Cardiac fibroblast (primary cell): ENCODE measurements at regions not wholly inside any gene's neighbourhood (a gene's known extent, or its start where the extent isn't known, plus 50 kb on each side); places are given as distances from the start of the nearest gene placed in this dataset.

Experiments
- DNase-seq, 2 donors: peaks; one replicate each; pipeline versions ENCODE4 v3.0.0 to v3.0.0-alpha.2; 2010; ENCODE audit warnings: low read depth in 2 of 2
- H3K4me3 ChIP-seq, 2 donors: replicated peaks in 1 of 2; 1 replicate in 1 of 2; 2 replicates in 1 of 2; pipeline ENCODE4 v1.5.1; 2011; ENCODE audit warnings: low read depth in 2 of 2, low read length in 2 of 2, mild to moderate bottlenecking in 2 of 2, moderate library complexity in 1 of 2
- TF ChIP-seq, protein P1 (sequence below): IDR thresholded peaks from one replicate; pipeline ENCODE4 v1.5.1; 2011; ENCODE audit warnings: low read depth, mild to moderate bottlenecking, low read length, inconsistent platforms

DNA sequence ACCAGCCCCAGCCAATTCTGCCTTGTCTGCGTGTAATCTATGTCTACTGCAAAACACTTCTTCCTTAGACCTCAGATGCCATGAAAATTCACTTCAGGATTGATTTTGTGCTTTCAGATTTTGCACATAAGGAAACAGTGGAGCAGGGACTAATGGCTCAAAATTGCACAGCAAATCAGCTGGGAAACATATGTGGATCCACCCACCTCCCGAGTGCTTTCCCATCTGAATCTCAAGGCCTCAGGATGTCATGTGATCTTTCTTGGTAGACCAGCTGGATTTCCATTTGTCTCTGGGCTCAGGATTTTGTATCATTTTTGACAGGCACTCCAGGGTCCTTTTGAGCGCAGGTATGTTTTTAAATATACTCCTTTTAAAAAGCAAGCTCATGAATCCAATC lies 158.6 kb downstream of the MIS18A start:
- TF ChIP-seq, protein P1, sequence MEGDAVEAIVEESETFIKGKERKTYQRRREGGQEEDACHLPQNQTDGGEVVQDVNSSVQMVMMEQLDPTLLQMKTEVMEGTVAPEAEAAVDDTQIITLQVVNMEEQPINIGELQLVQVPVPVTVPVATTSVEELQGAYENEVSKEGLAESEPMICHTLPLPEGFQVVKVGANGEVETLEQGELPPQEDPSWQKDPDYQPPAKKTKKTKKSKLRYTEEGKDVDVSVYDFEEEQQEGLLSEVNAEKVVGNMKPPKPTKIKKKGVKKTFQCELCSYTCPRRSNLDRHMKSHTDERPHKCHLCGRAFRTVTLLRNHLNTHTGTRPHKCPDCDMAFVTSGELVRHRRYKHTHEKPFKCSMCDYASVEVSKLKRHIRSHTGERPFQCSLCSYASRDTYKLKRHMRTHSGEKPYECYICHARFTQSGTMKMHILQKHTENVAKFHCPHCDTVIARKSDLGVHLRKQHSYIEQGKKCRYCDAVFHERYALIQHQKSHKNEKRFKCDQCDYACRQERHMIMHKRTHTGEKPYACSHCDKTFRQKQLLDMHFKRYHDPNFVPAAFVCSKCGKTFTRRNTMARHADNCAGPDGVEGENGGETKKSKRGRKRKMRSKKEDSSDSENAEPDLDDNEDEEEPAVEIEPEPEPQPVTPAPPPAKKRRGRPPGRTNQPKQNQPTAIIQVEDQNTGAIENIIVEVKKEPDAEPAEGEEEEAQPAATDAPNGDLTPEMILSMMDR: no peak
- H3K4me3 ChIP-seq: no peak overlapping the region
- no peak for DNase-seq

DNA sequence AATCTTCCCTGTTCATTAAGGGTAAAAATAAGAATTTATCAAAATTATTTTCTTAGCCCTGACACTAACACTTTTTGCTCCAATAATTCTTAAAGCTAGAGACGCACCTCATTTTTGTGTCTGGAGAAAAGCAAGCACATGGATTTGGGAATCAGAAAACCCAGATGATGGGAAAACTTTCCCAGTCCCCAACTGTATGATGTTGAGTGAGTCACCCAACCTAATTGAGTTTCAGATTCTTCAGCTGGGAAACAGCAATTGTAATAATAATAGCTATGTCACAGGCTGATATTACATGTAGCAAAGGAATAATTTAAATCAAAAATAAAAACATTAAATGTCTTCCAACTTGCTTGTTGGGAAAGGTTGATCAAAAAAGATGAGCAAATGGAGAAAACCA lies 159.0 kb downstream of the MIS18A start:
- no peak overlapping the region for H3K4me3 ChIP-seq
- TF ChIP-seq, protein P1: no peak
- no peak for DNase-seq

- no peak for DNase-seq
- TF ChIP-seq, protein P1: no peak
- no peak overlapping the region for H3K4me3 ChIP-seq
Observed at GRCh38 chr21:32119389-32119788, 159.5 kb downstream of the MIS18A start.

DNA sequence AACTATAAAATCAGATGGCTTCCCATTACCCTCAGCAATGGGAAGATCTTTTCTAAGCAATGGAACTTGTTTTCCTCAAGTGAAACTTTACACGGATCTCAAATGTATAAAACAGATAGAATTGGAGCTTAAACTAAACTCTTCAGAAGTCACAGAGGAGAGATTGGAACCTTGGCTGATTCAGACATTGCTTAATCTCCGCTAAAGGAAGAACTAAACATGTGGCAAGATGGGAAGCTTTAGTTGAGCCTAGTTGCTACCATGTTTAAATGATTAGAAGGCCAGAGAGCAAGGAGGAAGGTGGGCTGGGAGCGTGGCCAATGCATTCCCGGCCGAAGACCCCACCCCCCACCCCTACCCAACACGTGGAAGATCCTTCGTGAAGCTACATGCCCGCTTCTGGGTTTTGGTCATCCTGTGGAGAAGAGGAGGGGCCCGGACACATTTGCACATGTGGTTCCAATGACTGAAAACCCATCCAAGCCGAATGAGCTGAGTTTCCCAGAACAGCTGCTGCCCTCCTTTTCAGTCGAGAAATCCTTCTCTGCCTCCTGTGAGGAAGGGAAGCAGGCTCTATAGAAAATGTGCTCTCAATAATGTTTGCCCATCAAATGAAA lies 164.3 kb downstream of the MIS18A start:
- TF ChIP-seq, protein P1: no peak
- no peak overlapping the region for H3K4me3 ChIP-seq
- DNase-seq: no peak

DNA sequence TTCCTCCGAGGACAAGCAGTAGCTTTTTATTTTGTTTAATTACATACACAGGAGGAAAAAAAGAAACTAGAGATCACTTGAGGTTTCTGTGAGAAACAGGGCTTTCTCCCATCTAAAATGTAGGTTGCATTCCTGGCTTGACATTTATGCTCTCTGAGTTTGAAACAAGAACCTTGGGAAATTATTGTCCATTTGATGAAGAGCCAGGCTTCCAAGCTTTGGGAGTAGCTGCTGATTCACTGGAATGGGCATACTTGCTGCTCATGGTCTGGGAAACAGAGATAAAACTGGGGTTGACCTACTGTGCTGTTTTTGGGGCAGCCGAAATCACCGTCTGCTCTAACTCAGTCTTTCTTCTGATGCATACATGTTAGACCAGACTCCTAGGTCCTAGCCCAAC lies 165.4 kb downstream of the MIS18A start:
- H3K4me3 ChIP-seq: no peak overlapping the region
- no peak for DNase-seq
- TF ChIP-seq, protein P1: no peak

DNA sequence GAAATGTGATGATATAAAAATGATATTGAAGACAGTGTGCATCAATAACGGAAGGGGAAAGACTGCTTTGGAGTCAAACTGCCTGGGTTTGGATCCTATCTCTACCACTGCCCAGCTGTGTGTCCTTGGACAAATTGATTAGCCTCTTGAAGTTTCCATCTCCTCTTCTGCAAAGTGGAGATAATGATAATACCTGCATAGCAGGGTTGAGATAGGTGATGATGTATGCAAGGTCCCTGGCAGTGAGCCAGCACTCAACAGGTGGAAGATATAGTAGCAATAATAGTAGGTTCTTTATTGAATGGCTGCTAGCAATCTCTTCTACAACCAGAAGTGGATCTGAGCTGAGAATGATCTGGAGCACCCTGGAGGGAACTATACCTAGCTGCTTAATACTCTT lies 166.7 kb downstream of the MIS18A start:
- no peak for DNase-seq
- H3K4me3 ChIP-seq: no peak overlapping the region
- TF ChIP-seq, protein P1: no peak

- no peak for DNase-seq
- no peak overlapping the region for H3K4me3 ChIP-seq
- TF ChIP-seq, protein P1: no peak
Observed at GRCh38 chr21:32108566-32108965, 170.3 kb downstream of the MIS18A start.
